ENCODE measurements at regions not wholly inside any gene's neighbourhood (a gene's known extent, or its start where the extent isn't known, plus 50 kb on each side); places are given as distances from the start of the nearest gene placed in this dataset.

DNA sequence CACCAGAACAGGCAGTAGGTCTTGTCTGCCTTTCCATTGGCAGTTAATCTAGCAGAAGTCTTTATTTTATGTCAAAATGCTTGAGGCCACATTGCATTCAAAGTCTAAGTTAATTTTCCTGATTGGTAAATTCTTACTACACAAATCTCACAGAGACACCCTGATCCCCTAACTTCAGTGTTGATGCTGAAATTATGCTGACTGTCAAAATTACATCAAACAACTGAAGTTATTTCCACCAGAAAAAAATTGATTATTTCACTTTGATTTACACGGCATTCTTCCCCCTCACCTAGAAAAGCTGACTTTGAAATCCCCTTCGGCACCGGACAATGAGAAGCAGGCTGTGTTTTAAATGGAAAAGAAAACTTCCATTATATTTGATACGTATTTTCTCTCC, 99.1 kb downstream of the MAF start:
- Histone ChIP-seq H2AFZ (no peak overlapping the region), H3K36me3 (ENCODE audit: control insufficient read depth, insufficient read depth, low read length) (no peaks in the 10 kb centered on the region), H3K9ac (no peak overlapping the region), H3K9me3 (ENCODE audit: control insufficient read depth, low read length) (no peaks in the 10 kb centered on the region), H3K4me2 (ENCODE audit: low read length) (no peak overlapping the region), H3K27ac (no peak overlapping the region), H3K79me2 (no peaks in the 10 kb centered on the region), H3K27me3 (ENCODE audit: control insufficient read depth, insufficient read depth, low read length) (no peaks in the 10 kb centered on the region), H3K4me1 (no peaks in the 10 kb centered on the region), H3K4me3 (ENCODE audit: low read depth, low read length) (no peak overlapping the region)
- TF ChIP-seq, protein P1, sequence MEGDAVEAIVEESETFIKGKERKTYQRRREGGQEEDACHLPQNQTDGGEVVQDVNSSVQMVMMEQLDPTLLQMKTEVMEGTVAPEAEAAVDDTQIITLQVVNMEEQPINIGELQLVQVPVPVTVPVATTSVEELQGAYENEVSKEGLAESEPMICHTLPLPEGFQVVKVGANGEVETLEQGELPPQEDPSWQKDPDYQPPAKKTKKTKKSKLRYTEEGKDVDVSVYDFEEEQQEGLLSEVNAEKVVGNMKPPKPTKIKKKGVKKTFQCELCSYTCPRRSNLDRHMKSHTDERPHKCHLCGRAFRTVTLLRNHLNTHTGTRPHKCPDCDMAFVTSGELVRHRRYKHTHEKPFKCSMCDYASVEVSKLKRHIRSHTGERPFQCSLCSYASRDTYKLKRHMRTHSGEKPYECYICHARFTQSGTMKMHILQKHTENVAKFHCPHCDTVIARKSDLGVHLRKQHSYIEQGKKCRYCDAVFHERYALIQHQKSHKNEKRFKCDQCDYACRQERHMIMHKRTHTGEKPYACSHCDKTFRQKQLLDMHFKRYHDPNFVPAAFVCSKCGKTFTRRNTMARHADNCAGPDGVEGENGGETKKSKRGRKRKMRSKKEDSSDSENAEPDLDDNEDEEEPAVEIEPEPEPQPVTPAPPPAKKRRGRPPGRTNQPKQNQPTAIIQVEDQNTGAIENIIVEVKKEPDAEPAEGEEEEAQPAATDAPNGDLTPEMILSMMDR (IDR thresholded peaks at IDR 0.05) = no peak

DNA sequence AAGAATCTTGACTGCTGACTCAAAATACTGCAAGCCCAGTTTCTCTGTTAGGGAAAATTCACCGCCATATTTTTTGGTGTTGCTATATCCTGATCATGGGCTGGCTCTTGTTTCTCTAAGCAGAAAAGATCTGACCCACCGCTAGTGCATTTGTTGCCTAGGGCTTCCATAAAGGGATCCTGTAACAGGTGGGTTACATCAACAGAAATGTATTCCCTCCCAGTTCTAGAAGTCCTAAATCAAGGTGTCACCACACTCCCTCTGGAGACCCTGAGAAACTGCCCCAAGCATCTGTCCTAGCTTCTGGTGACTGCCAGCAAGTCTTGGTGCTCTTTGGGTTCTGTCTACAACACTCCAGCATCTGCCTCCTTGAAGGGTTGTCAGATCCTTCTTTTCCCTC, 99.7 kb downstream of the MAF start:
- H3K4me3 ChIP-seq (ENCODE audit: low read depth, low read length) = no peak overlapping the region
- H3K27ac ChIP-seq = no peak overlapping the region
- H3K79me2 ChIP-seq = no peaks in the 10 kb centered on the region
- no peaks in the 10 kb centered on the region for H3K4me1 ChIP-seq
- no peak overlapping the region for H3K4me2 ChIP-seq (ENCODE audit: low read length)
- H3K9ac ChIP-seq = no peak overlapping the region
- H2AFZ ChIP-seq = no peak overlapping the region
- H3K27me3 ChIP-seq (ENCODE audit: control insufficient read depth, insufficient read depth, low read length) = no peaks in the 10 kb centered on the region
- no peaks in the 10 kb centered on the region for H3K36me3 ChIP-seq (ENCODE audit: control insufficient read depth, insufficient read depth, low read length)
- no peaks in the 10 kb centered on the region for H3K9me3 ChIP-seq (ENCODE audit: control insufficient read depth, low read length)
- TF ChIP-seq, protein P1 (IDR thresholded peaks at IDR 0.05) = no peak

DNA sequence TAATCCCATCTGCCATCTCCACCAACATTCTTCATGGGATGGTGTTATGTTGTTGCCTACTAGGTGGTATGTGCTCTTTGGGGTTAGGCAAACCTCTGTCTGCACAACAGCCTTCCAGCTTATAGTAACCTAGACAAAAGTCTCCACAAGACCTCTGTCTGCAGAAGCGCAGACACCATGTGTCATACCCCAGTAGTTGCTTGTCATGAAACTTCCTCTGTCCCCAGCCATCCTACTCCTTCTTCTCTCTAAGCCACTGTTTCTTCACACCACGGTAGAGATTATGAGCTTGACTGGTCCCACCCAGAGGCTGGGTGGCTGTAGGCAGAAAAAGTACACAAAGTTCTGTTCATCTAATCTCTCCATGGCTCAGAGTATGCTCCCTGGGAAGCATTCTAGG, 100.3 kb downstream of the MAF start:
- H3K4me2 ChIP-seq (ENCODE audit: low read length) = no peak overlapping the region
- no peak overlapping the region for H2AFZ ChIP-seq

DNA sequence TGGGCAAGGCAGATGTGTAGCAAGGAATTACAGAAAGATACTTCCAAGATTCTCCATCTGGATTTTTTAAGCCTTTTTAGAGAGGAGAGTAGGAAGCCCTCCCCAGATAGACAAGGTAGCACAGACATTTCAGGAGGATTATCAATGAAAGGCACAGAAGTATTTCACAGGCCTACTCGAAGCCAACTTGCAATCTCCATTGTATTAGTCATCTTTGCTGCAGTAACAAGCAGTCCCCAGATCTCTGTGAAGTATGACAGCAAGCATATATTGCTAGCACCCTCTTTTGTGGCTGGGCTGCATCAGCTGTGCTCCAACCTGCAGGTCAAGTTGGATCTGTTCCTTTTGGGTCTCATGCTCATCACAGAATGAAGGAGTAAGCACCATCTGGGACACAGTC, 101.6 kb downstream of the MAF start:
- Histone ChIP-seq H3K27ac (no peak overlapping the region), H3K36me3 (ENCODE audit: control insufficient read depth, insufficient read depth, low read length) (no peaks in the 10 kb centered on the region), H3K4me3 (ENCODE audit: low read depth, low read length) (no peak overlapping the region), H3K9ac (no peak overlapping the region), H3K4me1 (no peaks in the 10 kb centered on the region), H3K79me2 (no peaks in the 10 kb centered on the region), H3K4me2 (ENCODE audit: low read length) (no peak overlapping the region), H3K9me3 (ENCODE audit: control insufficient read depth, low read length) (no peaks in the 10 kb centered on the region), H3K27me3 (ENCODE audit: control insufficient read depth, insufficient read depth, low read length) (no peaks in the 10 kb centered on the region), H2AFZ (no peak overlapping the region)
- TF ChIP-seq, protein P1 (IDR thresholded peaks at IDR 0.05) = no peak

More for the DNA sequence above, 100.3 kb downstream of the MAF start:
- H3K4me3 ChIP-seq (ENCODE audit: low read depth, low read length) = no peak overlapping the region
- no peaks in the 10 kb centered on the region for H3K27me3 ChIP-seq (ENCODE audit: control insufficient read depth, insufficient read depth, low read length)
- no peak overlapping the region for H3K9ac ChIP-seq
- no peaks in the 10 kb centered on the region for H3K36me3 ChIP-seq (ENCODE audit: control insufficient read depth, insufficient read depth, low read length)
- no peaks in the 10 kb centered on the region for H3K4me1 ChIP-seq
- no peaks in the 10 kb centered on the region for H3K9me3 ChIP-seq (ENCODE audit: control insufficient read depth, low read length)
- H3K79me2 ChIP-seq = no peaks in the 10 kb centered on the region
- TF ChIP-seq, protein P1 (IDR thresholded peaks at IDR 0.05) = no peak
- no peak overlapping the region for H3K27ac ChIP-seq

DNA sequence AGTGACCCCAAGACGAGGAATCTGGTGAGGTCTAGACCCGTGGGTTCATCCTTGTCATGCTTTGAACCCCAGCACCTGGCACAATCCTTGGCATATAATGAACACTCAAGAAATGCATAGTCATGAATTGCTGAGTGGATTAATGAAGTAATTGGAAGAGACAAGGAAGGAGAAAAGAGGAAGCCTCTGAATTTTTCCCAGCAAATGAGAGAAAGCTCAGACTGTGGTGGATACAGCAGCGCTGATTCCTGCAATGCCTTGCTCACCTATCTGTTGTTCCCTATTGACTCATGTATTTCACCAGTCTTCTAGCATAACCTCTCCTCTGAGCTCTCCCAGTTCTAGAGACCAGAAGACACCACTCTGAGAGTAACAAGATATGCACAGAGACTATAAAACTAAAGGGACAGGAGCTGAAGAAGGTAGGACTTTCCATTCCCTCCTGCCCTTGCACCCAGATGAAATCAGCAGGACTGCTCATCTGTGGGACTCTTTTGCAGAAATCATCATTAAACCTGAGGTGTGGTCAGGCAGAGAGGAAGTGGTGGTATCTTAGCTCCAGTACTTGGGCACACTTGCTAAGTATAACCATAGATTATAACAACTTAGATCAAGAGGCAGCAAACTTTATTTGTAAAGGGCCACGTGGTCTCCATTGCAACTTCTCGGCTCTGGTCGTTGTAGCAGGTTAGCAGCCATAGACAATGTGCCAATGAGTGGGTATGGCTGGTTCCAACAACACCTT, 102.8 kb downstream of the MAF start:
- TF ChIP-seq, protein P1 (IDR thresholded peaks at IDR 0.05) = no peak
- H3K9ac ChIP-seq = no peak overlapping the region
- H3K4me2 ChIP-seq (ENCODE audit: low read length) = no peak overlapping the region
- H3K4me1 ChIP-seq = no peaks in the 10 kb centered on the region
- H3K36me3 ChIP-seq (ENCODE audit: control insufficient read depth, insufficient read depth, low read length) = no peaks in the 10 kb centered on the region
- no peak overlapping the region for H3K27ac ChIP-seq
- no peaks in the 10 kb centered on the region for H3K79me2 ChIP-seq
- H3K4me3 ChIP-seq (ENCODE audit: low read depth, low read length) = no peak overlapping the region
- H2AFZ ChIP-seq = no peak overlapping the region
- no peaks in the 10 kb centered on the region for H3K27me3 ChIP-seq (ENCODE audit: control insufficient read depth, insufficient read depth, low read length)
- no peaks in the 10 kb centered on the region for H3K9me3 ChIP-seq (ENCODE audit: control insufficient read depth, low read length)
